ENCODE measurements at regions not wholly inside any gene's neighbourhood (a gene's known extent, or its start where the extent isn't known, plus 50 kb on each side); places are given as distances from the start of the nearest gene placed in this dataset.

- DNase-seq (ENCODE audit: low spot score) = no peak
Observed at GRCh38 chr10:130623680-130624267, 487.6 kb downstream of the GLRX3 start.

- no peak for DNase-seq (ENCODE audit: low spot score)
Observed at GRCh38 chr10:130627346-130628045, 491.3 kb downstream of the GLRX3 start.

GRCh38 chr10:130630135-130630534 is 493.9 kb downstream of the GLRX3 start:
- DNase-seq (ENCODE audit: low spot score) = no peak

GRCh38 chr10:130631142-130632096 is 495.2 kb downstream of the GLRX3 start:
- no peak for DNase-seq (ENCODE audit: low spot score)

GRCh38 chr10:130634816-130635215 is 498.6 kb downstream of the GLRX3 start:
- DNase-seq (ENCODE audit: low spot score) = no peak

GRCh38 chr10:130635528-130635927 is 499.3 kb downstream of the GLRX3 start:
- no peak for DNase-seq (ENCODE audit: low spot score)

GRCh38 chr10:130636313-130636930 is 500.2 kb downstream of the GLRX3 start:
- no peak for DNase-seq (ENCODE audit: low spot score)

GRCh38 chr10:130637089-130637676 is 501.0 kb downstream of the GLRX3 start:
- no peak for DNase-seq (ENCODE audit: low spot score)

- DNase-seq (ENCODE audit: low spot score) = no peak
Observed at GRCh38 chr10:130638991-130639390, 502.8 kb downstream of the GLRX3 start.

- no peak for DNase-seq (ENCODE audit: low spot score)
Observed at GRCh38 chr10:130642926-130643325, 506.7 kb downstream of the GLRX3 start.

GRCh38 chr10:130647341-130647740 is 511.1 kb downstream of the GLRX3 start:
- DNase-seq (ENCODE audit: low spot score) = no peak

GRCh38 chr10:130648807-130649206 is 512.6 kb downstream of the GLRX3 start:
- DNase-seq (ENCODE audit: low spot score) = no peak

GRCh38 chr10:130652544-130652943 is 516.4 kb downstream of the GLRX3 start:
- no peak for DNase-seq (ENCODE audit: low spot score)

GRCh38 chr10:130652964-130653578 is 516.9 kb downstream of the GLRX3 start:
- DNase-seq (ENCODE audit: low spot score) = no peak

GRCh38 chr10:130654726-130655125 is 518.5 kb downstream of the GLRX3 start:
- DNase-seq (ENCODE audit: low spot score) = no peak

- DNase-seq (ENCODE audit: low spot score) = no peak
Observed at GRCh38 chr10:130655313-130656186, 519.4 kb downstream of the GLRX3 start.

- no peak for DNase-seq (ENCODE audit: low spot score)
Observed at GRCh38 chr10:130656187-130656575, 520.0 kb downstream of the GLRX3 start.

- DNase-seq (ENCODE audit: low spot score) = no peak
Observed at GRCh38 chr10:130656582-130657133, 520.5 kb downstream of the GLRX3 start.

GRCh38 chr10:130658687-130659290 is 522.6 kb downstream of the GLRX3 start:
- DNase-seq (ENCODE audit: low spot score) = no peak

GRCh38 chr10:130659528-130659927 is 523.3 kb downstream of the GLRX3 start:
- no peak for DNase-seq (ENCODE audit: low spot score)

Data from H4 (cell line).